DMS114 treated with DMSO at 0.1 percent for 48 hours (cell line): ENCODE measurements at regions not wholly inside any gene's neighbourhood (a gene's known extent, or its start where the extent isn't known, plus 50 kb on each side); places are given as distances from the start of the nearest gene placed in this dataset.
"Not testable (repeated sequence)": the region's sequence is repeated elsewhere in the genome, so short reads cannot be mapped to it uniquely, and the experiment has no call there.

ENCODE experiments used
- DNase-seq: peaks from one replicate; lab custom pipeline; 2025; ENCODE audit not compliant: unreplicated experiment; lab: John Stamatoyannopoulos, UW

DNA sequence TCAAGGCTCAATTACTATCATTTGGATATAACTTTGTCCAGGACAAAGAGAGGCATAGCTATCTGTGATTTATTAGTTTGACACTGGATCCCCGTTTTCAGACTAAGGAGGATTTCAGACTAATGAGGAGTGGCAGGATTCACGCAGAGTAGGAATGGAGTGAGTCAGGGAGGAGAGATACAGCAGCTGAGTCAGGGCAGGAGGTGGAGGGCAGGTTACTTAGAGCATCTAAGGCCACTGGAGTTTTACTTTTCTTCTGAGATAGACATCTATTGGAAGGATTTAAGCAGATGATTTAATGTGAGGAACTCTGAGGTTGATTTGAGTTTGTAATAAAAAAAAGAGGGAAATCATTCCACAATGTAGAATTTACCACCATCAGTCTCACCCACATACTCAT, 110.6 kb downstream of the RPIA start:
- DNase-seq = not testable (repeated sequence)

DNA sequence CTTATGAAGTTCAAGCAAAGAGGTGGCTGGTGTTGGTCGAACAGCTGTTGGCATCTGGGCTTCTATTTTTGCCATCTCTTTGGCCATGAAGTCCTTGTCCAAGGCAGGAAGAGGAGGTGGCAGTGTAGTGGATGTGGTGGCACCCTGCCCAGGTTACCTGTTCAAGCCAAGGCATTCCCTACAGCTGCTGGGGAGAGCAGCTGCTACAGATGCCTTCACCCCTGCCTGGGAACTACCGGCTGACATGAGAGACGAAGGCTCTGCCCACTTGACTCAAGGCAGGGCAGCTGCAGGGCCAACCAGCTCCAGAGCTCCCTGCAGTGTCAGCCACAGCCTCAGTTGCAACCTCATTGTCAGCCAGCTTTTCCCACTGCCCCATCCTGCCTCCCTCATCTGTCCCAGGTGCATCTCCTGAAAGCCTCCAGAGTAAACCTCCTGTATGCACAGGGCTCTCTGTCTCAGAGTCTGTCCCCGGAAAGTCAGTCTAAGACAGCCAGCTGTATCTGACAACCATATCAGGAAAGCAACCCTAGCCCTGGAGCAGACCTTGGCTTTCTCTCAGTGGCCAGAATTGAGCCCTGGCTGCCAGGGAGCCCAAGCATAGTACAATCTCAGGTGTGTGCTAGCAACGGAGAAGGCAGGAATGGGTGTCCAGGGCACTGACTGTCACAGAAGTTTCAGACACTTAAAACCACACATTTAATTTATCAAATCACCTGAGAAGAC, 115.9 kb downstream of the RPIA start:
- no peak for DNase-seq

DNA sequence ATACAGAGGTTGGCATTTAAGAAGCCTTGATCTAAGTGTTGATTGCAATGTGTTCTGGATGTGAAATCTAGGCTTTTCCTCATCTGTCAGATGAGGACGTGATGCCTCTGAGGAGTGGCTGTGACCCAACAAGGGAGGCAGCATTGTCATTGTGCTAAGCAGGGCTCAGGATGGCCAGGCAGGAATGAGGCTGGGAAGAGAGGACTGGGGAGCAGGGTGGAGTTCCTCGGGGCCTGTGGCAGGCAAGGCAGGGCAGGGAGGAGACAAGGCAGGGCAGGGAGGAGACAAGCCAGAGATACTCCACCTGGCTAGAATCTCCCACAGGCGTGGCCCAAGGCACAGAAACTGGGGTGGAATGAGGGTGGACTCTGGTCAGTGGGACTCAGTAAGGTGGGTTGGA, 116.6 kb downstream of the RPIA start:
- no peak for DNase-seq

DNA sequence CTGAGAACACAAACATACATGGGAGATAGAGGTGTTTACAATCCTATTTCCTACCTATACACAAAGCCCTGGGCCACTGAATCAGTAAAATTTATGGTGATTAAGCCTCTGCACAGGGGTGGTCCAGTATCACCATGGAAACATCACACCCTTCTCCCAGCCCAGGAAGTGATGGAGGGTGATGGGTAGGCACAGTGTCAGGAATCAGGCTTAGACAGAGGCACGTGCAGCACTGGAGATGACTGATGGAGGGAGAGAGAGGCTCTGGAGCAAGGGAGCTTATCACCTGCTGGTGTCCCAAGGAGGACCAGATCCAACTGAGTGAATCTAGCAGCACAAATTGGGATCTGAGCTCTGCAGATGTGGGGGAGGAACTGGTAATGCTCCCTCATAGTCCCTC, 117.2 kb downstream of the RPIA start:
- no peak for DNase-seq

DNA sequence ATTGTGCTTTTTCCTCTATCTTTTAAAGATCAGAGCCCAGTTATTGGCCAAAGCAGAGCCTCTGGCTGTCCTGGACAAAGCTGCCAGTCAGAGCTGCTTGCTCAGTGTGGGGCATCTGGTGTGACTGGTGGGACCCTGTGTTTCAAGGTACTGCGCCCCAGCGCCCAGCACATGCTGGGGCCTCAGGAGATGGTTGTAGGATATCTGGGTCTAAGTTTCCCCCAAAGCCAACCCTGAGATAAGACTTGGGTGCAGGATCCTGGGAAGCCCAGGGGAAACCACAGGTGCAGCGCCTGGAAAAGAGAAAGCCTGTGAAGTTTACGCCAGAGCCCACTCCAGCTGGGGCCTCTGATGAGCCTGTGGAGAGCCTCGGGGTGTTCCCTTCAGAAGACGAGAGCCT, 117.7 kb downstream of the RPIA start:
- DNase-seq = no peak

DNA sequence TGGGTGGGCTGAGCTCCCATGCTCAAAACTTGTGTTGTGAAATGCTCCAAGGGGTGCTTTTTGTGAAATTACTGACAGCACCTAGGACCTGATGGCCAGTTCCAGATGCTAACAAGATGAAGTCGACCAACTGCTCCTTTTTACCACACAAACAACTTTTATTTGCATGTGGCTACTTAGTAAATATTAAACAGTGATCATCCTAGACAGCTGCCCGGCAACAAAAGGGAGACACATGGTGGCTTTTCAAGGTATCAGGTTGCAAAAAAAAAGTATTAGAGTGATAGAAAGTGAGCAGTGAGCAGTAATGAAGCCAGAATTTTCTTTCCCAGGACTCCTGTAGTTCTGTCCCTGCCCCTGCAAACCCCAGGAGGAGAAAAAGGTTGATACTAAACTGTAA, 118.5 kb downstream of the RPIA start:
- DNase-seq = no peak

DNA sequence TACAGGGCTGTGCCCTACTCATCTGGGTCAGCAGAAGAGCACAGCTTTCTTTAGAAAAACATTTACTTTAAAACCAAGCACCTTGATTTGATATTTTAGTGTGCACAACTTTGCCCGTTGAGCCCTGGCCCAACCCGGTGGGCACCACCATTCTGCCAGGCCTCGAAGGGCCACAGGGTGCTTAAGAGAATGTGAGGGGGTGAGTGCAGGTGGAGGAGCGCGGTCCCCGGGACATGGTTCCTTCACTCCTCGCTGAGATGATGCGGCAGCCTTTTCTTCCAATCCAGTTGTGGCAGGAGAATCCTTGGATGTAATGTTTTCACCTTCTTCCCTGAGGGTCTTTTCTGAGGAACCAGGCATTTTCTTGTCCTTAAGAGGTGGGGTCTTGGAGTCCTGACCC, 119.0 kb downstream of the RPIA start:
- DNase-seq = no peak

DNA sequence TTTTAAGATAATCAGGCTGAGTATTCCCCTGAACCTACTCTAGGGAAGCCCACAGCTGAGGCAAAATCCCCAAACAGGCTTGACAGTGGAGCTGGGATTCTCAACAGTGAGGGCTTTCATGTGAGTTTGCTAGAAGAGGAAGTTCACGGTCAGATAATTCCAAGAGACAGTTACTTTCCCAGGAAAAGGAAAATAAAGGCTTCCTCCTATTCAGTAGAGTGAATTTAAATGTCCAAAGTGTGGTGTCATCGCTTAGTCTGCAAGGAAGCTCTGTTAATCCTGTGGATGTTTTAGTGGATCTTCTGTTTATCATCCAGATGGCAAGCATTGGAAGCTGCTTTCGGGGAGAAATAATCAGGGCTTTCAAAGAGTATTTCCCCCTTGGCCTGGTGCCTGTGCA, 119.8 kb downstream of the RPIA start:
- DNase-seq = no peak

DNA sequence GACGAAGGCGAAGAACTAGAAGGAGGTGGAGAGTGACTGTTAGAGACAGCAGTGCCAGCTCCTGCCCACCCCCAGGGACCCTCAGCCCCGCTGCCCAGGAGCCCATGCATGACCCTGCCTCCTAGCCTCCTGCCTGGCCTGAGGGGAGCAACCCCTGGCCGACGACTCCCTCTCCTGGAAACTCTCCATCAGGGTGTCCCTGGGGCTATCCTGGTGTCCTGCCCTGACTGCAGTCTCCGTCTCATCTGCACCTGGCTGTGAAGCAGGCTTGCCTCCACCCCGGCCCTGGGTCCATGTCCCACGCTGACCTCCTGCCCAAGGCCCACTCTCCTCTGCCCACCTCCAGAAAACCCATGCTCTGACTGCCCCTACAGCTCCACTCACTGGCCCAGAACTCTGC, 120.2 kb downstream of the RPIA start:
- no peak for DNase-seq

DNA sequence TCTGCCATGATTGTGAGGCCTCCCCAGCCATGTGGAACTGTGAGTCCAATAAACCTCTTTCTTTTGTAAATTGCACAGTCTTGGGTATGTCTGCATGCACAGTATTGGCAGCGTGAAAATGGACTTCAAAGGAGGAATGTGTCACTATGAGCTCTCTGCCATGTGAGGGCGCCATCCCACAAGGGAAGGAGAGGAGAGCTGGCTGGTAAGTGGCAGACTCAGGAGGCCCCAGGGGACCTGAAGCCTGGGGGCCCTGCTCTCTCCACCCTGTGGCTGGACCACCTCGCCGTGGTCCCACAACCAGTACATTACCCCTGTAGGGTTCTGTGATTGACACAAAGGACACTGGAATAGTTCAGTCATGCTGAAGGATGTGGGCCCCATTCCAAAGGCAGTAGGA, 122.1 kb downstream of the RPIA start:
- no peak for DNase-seq

DNA sequence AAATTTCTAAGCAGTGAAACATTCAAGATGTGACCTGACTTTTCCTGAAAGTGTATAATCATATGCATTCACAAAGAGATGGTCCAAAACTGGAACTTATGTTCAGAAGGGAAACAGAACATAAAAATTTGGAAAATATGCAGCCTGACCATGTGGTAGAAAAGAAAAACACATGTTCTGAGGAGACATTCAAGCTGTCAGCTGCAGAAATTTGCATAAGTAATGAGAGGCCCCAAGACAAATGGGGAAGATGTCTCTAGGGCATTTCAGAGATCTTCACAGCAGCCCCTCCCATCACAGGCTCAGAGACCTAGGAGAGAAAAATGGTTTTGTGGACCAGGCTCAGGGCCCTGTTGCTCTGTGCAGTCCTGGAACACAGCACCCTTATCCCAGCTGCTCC, 123.8 kb downstream of the RPIA start:
- no peak for DNase-seq

DNA sequence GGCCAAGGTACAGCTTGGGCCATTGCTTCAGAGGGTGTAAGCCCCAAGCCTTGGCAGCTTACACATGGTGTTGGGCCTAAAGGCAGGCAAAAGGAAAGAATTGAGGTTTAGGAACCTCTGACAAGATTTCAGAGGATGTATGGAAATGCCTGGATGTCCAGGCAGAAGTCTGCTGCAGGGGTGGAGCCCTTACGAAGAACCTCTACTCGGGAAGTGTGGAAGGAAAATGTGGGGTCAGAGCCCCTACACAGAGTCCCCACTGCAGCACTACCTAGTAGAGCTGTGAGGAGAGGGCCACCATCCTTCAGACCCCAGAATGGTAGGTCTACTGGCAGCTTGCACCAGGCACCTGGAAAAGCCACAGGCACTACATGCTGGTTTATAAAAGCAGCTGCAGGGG, 124.2 kb downstream of the RPIA start:
- DNase-seq = no peak

DNA sequence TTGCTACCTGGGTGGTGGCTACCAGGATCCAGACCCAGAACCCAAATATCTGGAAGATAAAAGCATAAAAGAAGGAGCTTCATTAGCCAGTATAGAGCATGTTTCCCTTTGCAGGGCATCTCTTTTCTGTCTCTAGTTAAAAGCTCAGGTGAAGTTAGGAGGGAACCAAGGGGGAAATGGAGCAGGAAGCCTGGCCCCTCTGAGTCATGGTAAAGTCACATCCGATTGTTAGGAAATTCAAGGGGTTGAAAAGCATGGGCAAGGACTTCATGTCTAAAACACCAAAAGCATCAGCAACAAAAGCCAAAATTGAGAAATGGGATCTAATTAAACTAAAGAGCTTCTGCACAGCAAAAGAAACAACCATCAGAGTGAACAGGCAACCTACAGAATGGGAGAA, 126.9 kb downstream of the RPIA start:
- DNase-seq = no peak

DNA sequence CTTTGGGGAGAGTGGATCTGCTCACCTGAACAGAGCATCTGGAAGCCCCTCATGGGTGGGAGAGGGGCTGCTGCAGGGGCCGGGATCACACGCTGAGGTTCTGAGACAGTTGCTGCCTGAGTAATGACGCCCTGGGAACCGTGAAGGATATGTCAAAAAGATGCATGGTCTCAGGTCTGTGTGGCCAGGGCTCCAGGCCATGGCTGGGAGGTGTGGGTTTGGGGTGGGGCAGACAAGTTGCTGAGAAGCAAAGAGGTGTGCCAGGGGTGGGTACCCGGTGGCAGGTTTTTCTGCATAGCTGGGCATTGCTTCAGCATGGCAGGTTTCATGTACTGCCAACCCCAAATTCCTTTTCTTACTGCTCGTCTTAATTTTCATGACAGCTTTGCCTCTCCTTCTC, 133.5 kb downstream of the RPIA start:
- no peak for DNase-seq

DNA sequence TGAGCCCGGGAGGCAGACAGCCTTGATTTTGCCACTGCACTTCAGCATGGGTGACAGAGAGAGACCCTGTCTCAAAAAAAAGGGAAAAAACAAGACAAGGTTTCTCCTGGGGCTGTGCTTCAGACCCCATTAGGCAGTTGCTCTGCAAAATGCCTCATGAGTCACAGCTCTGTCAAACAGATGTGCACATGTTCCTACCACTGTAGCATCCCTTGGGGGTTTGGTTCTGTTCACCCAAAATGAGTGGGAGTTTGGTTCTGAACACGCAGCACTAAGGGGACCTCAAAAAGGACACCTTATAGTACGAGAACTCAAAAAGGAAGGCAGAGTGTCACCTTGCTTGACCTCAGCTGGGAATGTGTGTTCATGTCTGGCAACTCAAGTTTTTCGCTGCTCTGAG, 134.9 kb downstream of the RPIA start:
- no peak for DNase-seq

DNA sequence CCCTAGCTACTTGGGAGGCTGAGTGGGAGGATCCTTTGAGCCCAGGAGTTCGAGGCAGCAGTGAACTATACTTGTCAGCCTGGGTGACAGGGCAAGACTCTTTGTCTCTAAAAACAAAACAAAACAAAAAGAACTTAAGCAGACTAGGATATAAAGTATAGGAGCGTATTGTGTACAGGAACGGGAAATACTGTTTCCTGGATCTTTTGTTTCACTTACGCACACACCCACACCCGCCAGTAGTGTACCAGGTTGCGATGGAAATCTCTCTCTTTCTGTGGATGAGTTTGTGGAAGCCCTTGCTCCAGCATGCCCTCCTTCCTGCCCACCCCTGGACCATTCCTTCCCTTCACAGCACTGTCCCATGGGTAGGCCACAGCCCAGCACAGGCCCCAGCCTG, 136.3 kb downstream of the RPIA start:
- no peak for DNase-seq

DNA sequence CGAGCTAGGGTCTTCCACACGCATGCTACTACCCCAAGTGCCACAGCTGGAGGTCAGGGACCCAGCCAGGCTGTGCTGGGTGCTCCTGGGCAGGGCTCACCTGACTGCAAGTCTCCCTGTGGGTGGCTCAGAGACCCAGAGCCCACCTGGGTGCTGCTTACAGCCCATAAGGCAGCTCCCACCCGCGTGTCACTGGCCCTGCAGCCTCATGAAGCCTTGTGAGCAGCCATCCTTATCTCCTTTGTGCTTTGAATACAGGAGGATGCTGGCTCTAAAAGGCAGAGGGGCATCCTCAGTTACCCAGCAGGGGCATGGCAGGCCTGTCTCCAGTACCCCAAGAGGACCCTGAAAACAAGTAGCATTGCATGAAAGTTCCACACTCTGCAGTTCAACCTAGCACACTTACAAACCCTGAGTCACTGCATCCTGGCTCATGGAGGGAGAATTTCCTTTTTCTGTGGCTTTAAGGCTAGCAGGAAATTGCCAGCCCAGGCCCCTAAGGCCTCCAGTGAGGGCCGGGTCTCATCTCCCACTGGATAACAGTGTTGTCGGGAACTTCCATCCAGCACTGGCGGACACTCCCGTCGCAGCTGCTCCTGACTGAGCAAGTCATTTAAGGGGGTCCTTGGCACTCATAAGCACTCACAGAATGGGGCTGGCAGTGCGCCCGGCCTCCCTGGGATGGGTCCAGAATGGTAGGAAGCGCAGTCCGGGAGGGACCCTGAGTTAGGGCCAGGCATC, 137.1 kb downstream of the RPIA start:
- DNase-seq = no peak

DNA sequence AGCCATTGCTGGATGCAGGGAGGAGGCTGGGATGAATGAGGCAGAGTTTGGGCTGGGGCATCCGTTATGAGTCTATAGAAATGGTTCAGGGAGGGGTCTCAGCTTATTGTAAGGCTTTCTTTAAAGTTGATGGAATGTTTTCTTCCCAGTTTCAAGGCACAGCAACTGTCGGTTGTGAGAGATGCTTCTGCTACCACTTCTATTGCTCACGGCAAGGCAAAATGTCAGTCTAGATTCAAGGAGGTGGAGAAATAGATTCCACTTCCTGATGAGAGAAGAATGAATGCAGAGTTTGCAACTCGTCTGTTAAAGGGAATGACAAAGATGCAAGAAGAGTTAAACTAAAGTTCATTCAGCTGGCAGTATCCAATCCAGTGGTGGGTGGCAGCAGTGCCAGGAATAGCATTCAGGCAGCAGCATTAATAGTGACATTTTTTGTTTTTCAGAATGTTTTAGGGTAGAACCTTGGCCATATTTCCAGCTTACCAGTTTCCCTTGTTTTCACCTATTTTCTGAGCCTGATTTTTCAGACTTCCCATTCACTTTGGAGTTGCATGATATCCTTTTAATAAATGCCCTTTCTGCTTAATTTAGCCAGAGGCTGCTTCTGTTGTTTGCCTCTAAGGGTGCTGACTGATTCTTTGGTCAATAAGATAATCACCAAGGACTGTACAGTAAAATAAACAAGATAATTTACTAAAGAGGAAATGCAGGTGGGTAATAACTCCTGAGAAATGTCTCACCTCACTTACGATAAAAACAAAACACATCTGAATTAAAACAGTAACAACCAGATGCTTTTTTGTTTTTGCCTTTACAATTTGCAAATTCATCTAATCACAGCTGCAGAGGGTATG, 138.4 kb downstream of the RPIA start:
- no peak for DNase-seq

DNA sequence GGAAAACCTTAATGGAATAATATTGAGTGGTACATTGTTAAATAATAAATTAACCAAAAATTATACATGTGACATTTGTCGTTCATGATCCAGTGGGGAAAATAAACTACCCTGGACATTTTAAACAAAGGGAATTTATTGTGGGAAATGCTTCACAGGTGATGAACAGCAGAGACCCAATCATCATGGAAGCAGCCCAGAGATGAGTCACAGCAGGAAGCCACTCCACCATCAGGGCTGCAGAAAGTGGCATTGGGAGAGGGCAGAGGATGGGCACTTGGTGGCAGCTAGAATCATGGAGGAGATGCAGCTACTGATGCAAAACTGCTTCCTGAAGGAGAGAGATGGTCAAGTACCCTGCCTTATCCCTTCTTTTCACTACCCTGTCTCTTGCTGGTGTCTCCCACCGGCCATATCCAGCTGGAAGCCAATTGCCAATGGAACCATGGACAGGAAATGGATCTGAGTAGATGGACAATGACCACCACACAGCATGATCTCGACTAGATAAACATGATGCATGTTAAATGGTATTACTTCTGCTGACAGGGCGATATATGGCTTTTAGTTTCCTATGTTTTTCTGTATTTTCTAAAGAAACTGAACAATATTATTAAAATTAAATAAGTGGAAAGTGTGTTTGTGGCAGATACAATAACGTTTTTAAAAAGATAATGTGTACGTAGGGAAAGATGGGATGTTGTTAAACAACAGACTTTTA, 139.8 kb downstream of the RPIA start:
- DNase-seq = no peak

DNA sequence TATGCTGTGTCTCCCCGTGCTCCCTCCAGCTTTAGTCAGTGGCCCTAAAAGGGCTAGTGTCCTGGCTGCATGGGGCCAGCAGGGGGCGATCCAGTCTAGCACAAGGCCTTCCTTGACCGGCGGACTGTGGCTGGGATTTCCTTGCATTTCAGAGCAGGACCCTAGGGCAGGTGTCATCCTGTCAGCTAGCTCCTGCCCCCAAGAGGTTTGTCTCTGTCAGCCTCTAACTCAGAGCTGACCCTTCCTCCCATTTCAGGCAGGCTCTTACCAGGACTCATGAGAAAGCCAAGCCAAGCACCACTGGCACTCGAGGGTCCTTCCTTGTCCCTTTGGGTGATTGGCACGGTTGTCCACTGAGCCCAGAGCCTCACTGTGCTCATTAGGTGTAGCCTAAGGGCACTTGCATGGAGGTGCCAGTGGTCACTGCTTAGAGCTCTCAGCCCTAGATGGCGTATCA, 140.3 kb downstream of the RPIA start:
- peak; percentile 9 for DNase-seq

DNA sequence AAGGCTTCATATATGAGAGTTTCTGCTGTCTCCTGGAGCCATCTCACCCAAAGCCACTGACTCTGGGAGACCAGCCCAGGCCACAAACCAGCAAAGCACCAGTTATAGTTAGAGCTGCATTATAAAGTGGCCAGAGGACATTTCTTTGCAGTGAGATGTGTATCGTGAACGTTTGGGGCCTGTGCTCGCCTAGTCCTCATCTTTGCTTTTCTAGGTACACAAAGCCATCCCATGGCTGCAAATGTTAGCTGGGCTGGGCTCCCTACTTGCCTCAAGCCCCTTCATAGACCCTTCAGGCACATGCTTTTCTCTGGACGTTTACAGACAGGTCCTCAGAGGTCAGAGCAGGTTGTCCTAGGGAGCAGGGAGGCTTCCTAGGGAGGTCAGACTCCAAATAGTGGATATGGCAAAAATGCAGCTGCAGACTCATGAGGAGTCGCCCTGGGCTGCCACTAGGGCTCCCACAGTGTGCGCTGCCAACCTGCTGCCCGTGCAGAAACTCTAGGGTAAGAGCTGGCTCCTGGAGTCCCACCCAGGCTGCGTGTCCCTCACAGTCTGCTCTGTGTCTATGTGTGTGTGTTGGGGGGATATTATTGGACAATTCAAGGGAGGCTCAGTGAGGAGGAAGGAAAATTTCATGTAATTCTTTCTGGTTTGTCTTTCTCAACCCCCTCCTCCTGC, 141.0 kb downstream of the RPIA start:
- DNase-seq = no peak
